ENCODE measurements at regions not wholly inside any gene's neighbourhood (a gene's known extent, or its start where the extent isn't known, plus 50 kb on each side); places are given as distances from the start of the nearest gene placed in this dataset.

GRCh38 chr2:190787743-190788235, 92.8 kb upstream of the GLS start:
- H3K4me1 Mint-ChIP-seq (ENCODE audit: low read depth, unreplicated experiment): peaks cover 53% of the 10 kb centered on the region
- Histone ChIP-seq H3K27me3 (replicated peaks; ENCODE audit: control insufficient read depth, insufficient read depth, low read length) (no peaks in the 10 kb centered on the region), H3K4me3 (ENCODE audit: low read depth, low read length) (no peak overlapping the region), H3K9me3 (no peaks in the 10 kb centered on the region), H3K4me1 (peaks cover 46% of the 10 kb centered on the region), H3K36me3 (ENCODE audit: control insufficient read depth, insufficient read depth, low read length) (no peaks in the 10 kb centered on the region)
- intact Hi-C loops (cut with micrococcal nuclease; ENCODE audit: unreplicated experiment): no loop called here
- no peak for TF ChIP-seq CTCF (IDR thresholded peaks at IDR 0.05; ENCODE audit: insufficient read depth in 1 of 2, low read depth in 1 of 2, low read length in 1 of 2, severe bottlenecking in 1 of 2, unreplicated experiment in 1 of 2)
- ChIA-PET POLR2A (no interaction called here), CTCF (no interaction called here)
- H3K36me3 Mint-ChIP-seq (ENCODE audit: insufficient read depth, unreplicated experiment): no peaks in the 10 kb centered on the region
- H3K4me3 Mint-ChIP-seq (ENCODE audit: unreplicated experiment): no peak overlapping the region
- no peak overlapping the region for H3K27ac Mint-ChIP-seq (ENCODE audit: unreplicated experiment)
- H3K9me3 Mint-ChIP-seq (ENCODE audit: unreplicated experiment): peaks cover 14% of the 10 kb centered on the region
- BruUV-seq (replicated peaks): no TSS peak
- no peaks in the 10 kb centered on the region for H3K27me3 Mint-ChIP-seq (ENCODE audit: insufficient read depth, unreplicated experiment)
- DNase-seq: no peak

- no TSS peak for BruUV-seq (replicated peaks)
- POLR2A ChIA-PET: no interaction called here
- intact Hi-C loops (cut with micrococcal nuclease; ENCODE audit: unreplicated experiment): loop anchor here (1.0 kb wide), 1 partner anchor 20 kb away; no protein-coding TSS in a partner anchor
- no peaks in the 10 kb centered on the region for H3K9me3 ChIP-seq
- TF ChIP-seq CTCF (IDR thresholded peaks at IDR 0.05; ENCODE audit: insufficient read depth in 1 of 2, low read depth in 1 of 2, low read length in 1 of 2, severe bottlenecking in 1 of 2, unreplicated experiment in 1 of 2): no peak
- H3K4me1 Mint-ChIP-seq (ENCODE audit: low read depth, unreplicated experiment): peaks cover 47% of the 10 kb centered on the region
- no peak overlapping the region for H3K4me3 Mint-ChIP-seq (ENCODE audit: unreplicated experiment)
- peak overlapping the region; percentile 67 for H3K27ac Mint-ChIP-seq (ENCODE audit: unreplicated experiment)
- H3K4me1 ChIP-seq: peaks cover 46% of the 10 kb centered on the region
- H3K27me3 Mint-ChIP-seq (ENCODE audit: insufficient read depth, unreplicated experiment): no peaks in the 10 kb centered on the region
- no peak overlapping the region for H3K4me3 ChIP-seq (ENCODE audit: low read depth, low read length)
- peaks cover 4% of the 10 kb centered on the region for H3K9me3 Mint-ChIP-seq (ENCODE audit: unreplicated experiment)
- DNase-seq: peak in 1 of 2 experiments; percentile 31
- no peaks in the 10 kb centered on the region for H3K36me3 Mint-ChIP-seq (ENCODE audit: insufficient read depth, unreplicated experiment)
- no peaks in the 10 kb centered on the region for H3K27me3 ChIP-seq (replicated peaks; ENCODE audit: control insufficient read depth, insufficient read depth, low read length)
- H3K36me3 ChIP-seq (ENCODE audit: control insufficient read depth, insufficient read depth, low read length): no peaks in the 10 kb centered on the region
- CTCF ChIA-PET: interaction anchor here (1.3 kb wide), 1 partner anchor 13 kb away, joined by 4 read pairs; no protein-coding TSS in a partner anchor
These were observed 91.3 kb upstream of the GLS start for GRCh38 chr2:190789074-190790004.

DNA sequence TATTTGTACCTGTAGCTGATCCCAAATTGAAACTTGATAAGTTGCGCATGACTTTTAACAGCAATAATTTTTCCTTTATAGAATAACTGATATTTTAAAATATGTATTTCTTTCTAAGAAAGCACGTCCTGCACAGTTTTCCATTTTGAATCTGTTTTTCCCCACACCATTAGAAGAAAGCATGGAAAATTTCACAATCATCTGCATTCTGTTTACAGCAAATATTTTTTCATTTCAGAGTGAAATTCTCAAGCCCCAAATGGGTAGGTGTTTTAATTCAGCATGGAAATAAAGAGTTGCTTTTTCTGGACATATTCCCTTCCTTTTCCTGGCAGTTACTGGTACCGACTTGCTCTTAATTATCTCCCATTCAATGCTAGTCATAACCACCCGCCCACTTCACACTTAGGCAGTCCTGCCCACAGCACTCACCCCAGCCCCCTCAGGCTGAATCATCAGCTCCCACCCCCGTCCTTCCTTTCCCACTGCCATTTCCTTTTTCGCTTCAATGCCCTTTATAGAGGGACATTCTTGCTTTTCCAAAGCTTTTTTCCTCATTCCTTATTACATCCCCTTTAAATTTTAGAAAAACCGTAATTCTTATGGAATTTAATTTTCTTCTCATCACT, 89.2 kb upstream of the GLS start:
- Histone ChIP-seq H3K9me3 (no peaks in the 10 kb centered on the region), H3K4me3 (ENCODE audit: low read depth, low read length) (no peak overlapping the region), H3K4me1 (peaks cover 39% of the 10 kb centered on the region), H3K36me3 (ENCODE audit: control insufficient read depth, insufficient read depth, low read length) (no peaks in the 10 kb centered on the region), H3K27me3 (replicated peaks; ENCODE audit: control insufficient read depth, insufficient read depth, low read length) (no peaks in the 10 kb centered on the region)
- H3K4me1 Mint-ChIP-seq (ENCODE audit: low read depth, unreplicated experiment): peaks cover 38% of the 10 kb centered on the region
- DNase-seq: no peak
- H3K27ac Mint-ChIP-seq (ENCODE audit: unreplicated experiment): peak overlapping the region; percentile 10
- CTCF ChIA-PET: no interaction called here
- POLR2A ChIA-PET: no interaction called here
- no TSS peak for BruUV-seq (replicated peaks)
- H3K27me3 Mint-ChIP-seq (ENCODE audit: insufficient read depth, unreplicated experiment): no peaks in the 10 kb centered on the region
- no peaks in the 10 kb centered on the region for H3K9me3 Mint-ChIP-seq (ENCODE audit: unreplicated experiment)
- TF ChIP-seq CTCF (IDR thresholded peaks at IDR 0.05; ENCODE audit: insufficient read depth in 1 of 2, low read depth in 1 of 2, low read length in 1 of 2, severe bottlenecking in 1 of 2, unreplicated experiment in 1 of 2): no peak
- H3K4me3 Mint-ChIP-seq (ENCODE audit: unreplicated experiment): no peak overlapping the region
- H3K36me3 Mint-ChIP-seq (ENCODE audit: insufficient read depth, unreplicated experiment): no peaks in the 10 kb centered on the region
- intact Hi-C loops (cut with micrococcal nuclease; ENCODE audit: unreplicated experiment): no loop called here
